ENCODE measurements at regions not wholly inside any gene's neighbourhood (a gene's known extent, or its start where the extent isn't known, plus 50 kb on each side); places are given as distances from the start of the nearest gene placed in this dataset.

GRCh38 chr2:57527685-57528084 is 518.9 kb upstream of the VRK2 start:
- no peak for ATAC-seq

GRCh38 chr2:57528499-57528898 is 518.1 kb upstream of the VRK2 start:
- ATAC-seq, result no peak

GRCh38 chr2:57534358-57534757 is 512.2 kb upstream of the VRK2 start:
- ATAC-seq, result no peak

- no peak for ATAC-seq
Measured at GRCh38 chr2:57536535-57537231, 509.9 kb upstream of the VRK2 start.

- no peak for ATAC-seq
Measured at GRCh38 chr2:57539761-57540160, 506.8 kb upstream of the VRK2 start.

GRCh38 chr2:57542081-57542480 is 504.5 kb upstream of the VRK2 start:
- no peak for ATAC-seq

GRCh38 chr2:57543211-57543610 is 503.4 kb upstream of the VRK2 start:
- ATAC-seq, result no peak

GRCh38 chr2:57544624-57545023 is 502.0 kb upstream of the VRK2 start:
- no peak for ATAC-seq

- no peak for ATAC-seq
Measured at GRCh38 chr2:57546478-57546877, 500.1 kb upstream of the VRK2 start.

GRCh38 chr2:57549642-57550102 is 496.9 kb upstream of the VRK2 start:
- ATAC-seq, result no peak

- ATAC-seq, result no peak
Measured at GRCh38 chr2:57550912-57551311, 495.7 kb upstream of the VRK2 start.

- ATAC-seq, result no peak
Measured at GRCh38 chr2:57552885-57553284, 493.7 kb upstream of the VRK2 start.

- no peak for ATAC-seq
Measured at GRCh38 chr2:57554348-57554747, 492.3 kb upstream of the VRK2 start.

- no peak for ATAC-seq
Measured at GRCh38 chr2:57558312-57558711, 488.3 kb upstream of the VRK2 start.

- ATAC-seq, result no peak
Measured at GRCh38 chr2:57562495-57562894, 484.1 kb upstream of the VRK2 start.

- ATAC-seq, result no peak
Measured at GRCh38 chr2:57563015-57563414, 483.6 kb upstream of the VRK2 start.

GRCh38 chr2:57567245-57567644 is 479.4 kb upstream of the VRK2 start:
- ATAC-seq, result no peak

GRCh38 chr2:57569396-57569795 is 477.2 kb upstream of the VRK2 start:
- ATAC-seq, result no peak

GRCh38 chr2:57570961-57571360 is 475.6 kb upstream of the VRK2 start:
- ATAC-seq, result no peak

GRCh38 chr2:57575700-57576268 is 470.8 kb upstream of the VRK2 start:
- no peak for ATAC-seq

- no peak for ATAC-seq
Measured at GRCh38 chr2:57576983-57577382, 469.6 kb upstream of the VRK2 start.

- no peak for ATAC-seq
Measured at GRCh38 chr2:57597940-57598339, 448.7 kb upstream of the VRK2 start.

- no peak for ATAC-seq
Measured at GRCh38 chr2:57598551-57598950, 448.1 kb upstream of the VRK2 start.

- no peak for ATAC-seq
Measured at GRCh38 chr2:57602733-57603132, 443.9 kb upstream of the VRK2 start.

GRCh38 chr2:57614988-57615387 is 431.6 kb upstream of the VRK2 start:
- ATAC-seq, result no peak

Data from esophagus mucosa (tissue), 1 donor.